ENCODE measurements at regions not wholly inside any gene's neighbourhood (a gene's known extent, or its start where the extent isn't known, plus 50 kb on each side); places are given as distances from the start of the nearest gene placed in this dataset.

DNA sequence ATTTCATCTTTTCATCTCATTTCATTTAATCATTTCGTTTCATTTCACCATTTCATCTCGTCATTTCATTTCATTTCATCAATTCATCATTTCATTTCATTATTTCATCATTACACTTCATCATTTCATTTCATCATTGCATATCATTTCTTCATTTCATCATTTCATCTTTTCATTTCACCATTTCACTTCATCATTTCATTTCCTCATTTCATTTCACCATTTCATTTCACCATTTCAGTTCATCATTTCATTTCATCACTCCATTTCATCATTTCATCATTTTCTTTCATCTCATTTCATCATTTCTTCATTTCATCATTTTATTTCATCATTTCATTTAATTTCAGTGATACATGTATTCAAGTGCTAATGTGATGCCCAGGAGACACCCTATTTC, 127.1 kb downstream of the ANKRD30BL start:
- TF ChIP-seq, protein P1, sequence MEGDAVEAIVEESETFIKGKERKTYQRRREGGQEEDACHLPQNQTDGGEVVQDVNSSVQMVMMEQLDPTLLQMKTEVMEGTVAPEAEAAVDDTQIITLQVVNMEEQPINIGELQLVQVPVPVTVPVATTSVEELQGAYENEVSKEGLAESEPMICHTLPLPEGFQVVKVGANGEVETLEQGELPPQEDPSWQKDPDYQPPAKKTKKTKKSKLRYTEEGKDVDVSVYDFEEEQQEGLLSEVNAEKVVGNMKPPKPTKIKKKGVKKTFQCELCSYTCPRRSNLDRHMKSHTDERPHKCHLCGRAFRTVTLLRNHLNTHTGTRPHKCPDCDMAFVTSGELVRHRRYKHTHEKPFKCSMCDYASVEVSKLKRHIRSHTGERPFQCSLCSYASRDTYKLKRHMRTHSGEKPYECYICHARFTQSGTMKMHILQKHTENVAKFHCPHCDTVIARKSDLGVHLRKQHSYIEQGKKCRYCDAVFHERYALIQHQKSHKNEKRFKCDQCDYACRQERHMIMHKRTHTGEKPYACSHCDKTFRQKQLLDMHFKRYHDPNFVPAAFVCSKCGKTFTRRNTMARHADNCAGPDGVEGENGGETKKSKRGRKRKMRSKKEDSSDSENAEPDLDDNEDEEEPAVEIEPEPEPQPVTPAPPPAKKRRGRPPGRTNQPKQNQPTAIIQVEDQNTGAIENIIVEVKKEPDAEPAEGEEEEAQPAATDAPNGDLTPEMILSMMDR (IDR thresholded peaks at IDR 0.05 in 4 of 5, conservative IDR thresholded peaks at IDR 0.05 in 1 of 5) = no peak
- no peak for TF ChIP-seq POLR2A (IDR thresholded peaks at IDR 0.05)

All from gastrocnemius medialis (tissue), 4 donors.